ENCODE measurements at regions not wholly inside any gene's neighbourhood (a gene's known extent, or its start where the extent isn't known, plus 50 kb on each side); places are given as distances from the start of the nearest gene placed in this dataset.

- DNase-seq (ENCODE audit: extremely low read depth in 1 of 11, low read depth in 9 of 11, low spot score in 4 of 11), result no peak
These were observed 115.9 kb downstream of the OMA1 start for GRCh38 chr1:58430421-58431275.

- no peak for DNase-seq (ENCODE audit: extremely low read depth in 1 of 11, low read depth in 9 of 11, low spot score in 4 of 11)
These were observed 119.6 kb downstream of the OMA1 start for GRCh38 chr1:58426918-58427317.

- DNase-seq (ENCODE audit: extremely low read depth in 1 of 11, low read depth in 9 of 11, low spot score in 4 of 11), result no peak
These were observed 124.1 kb downstream of the OMA1 start for GRCh38 chr1:58422436-58422835.

- DNase-seq (ENCODE audit: extremely low read depth in 1 of 11, low read depth in 9 of 11, low spot score in 4 of 11), result no peak
These were observed 128.0 kb downstream of the OMA1 start for GRCh38 chr1:58418283-58419228.

GRCh38 chr1:58412071-58412580 is 134.4 kb downstream of the OMA1 start:
- no peak for DNase-seq (ENCODE audit: extremely low read depth in 1 of 11, low read depth in 9 of 11, low spot score in 4 of 11)

- DNase-seq (ENCODE audit: extremely low read depth in 1 of 11, low read depth in 9 of 11, low spot score in 4 of 11), result peak in 2 of 11 donors; percentile 40 to 41
These were observed 136.6 kb downstream of the OMA1 start for GRCh38 chr1:58409890-58410289.

- no peak for DNase-seq (ENCODE audit: extremely low read depth in 1 of 11, low read depth in 9 of 11, low spot score in 4 of 11)
These were observed 137.2 kb downstream of the OMA1 start for GRCh38 chr1:58409336-58409735.

- no peak for DNase-seq (ENCODE audit: extremely low read depth in 1 of 11, low read depth in 9 of 11, low spot score in 4 of 11)
These were observed 140.0 kb downstream of the OMA1 start for GRCh38 chr1:58406301-58407071.

GRCh38 chr1:58405660-58406059 is 140.9 kb downstream of the OMA1 start:
- no peak for DNase-seq (ENCODE audit: extremely low read depth in 1 of 11, low read depth in 9 of 11, low spot score in 4 of 11)

GRCh38 chr1:58403894-58404293 is 142.6 kb downstream of the OMA1 start:
- DNase-seq (ENCODE audit: extremely low read depth in 1 of 11, low read depth in 9 of 11, low spot score in 4 of 11), result no peak

GRCh38 chr1:58402444-58402843 is 144.1 kb downstream of the OMA1 start:
- no peak for DNase-seq (ENCODE audit: extremely low read depth in 1 of 11, low read depth in 9 of 11, low spot score in 4 of 11)

GRCh38 chr1:58401991-58402390 is 144.5 kb downstream of the OMA1 start:
- DNase-seq (ENCODE audit: extremely low read depth in 1 of 11, low read depth in 9 of 11, low spot score in 4 of 11), result no peak

GRCh38 chr1:58399176-58399575 is 147.3 kb downstream of the OMA1 start:
- DNase-seq (ENCODE audit: extremely low read depth in 1 of 11, low read depth in 9 of 11, low spot score in 4 of 11), result no peak

GRCh38 chr1:58398714-58399113 is 147.8 kb downstream of the OMA1 start:
- no peak for DNase-seq (ENCODE audit: extremely low read depth in 1 of 11, low read depth in 9 of 11, low spot score in 4 of 11)

- DNase-seq (ENCODE audit: extremely low read depth in 1 of 11, low read depth in 9 of 11, low spot score in 4 of 11), result no peak
These were observed 149.2 kb downstream of the OMA1 start for GRCh38 chr1:58397187-58397820.

GRCh38 chr1:58396150-58396549 is 150.4 kb downstream of the OMA1 start:
- DNase-seq (ENCODE audit: extremely low read depth in 1 of 11, low read depth in 9 of 11, low spot score in 4 of 11), result no peak

GRCh38 chr1:58395355-58395754 is 151.2 kb downstream of the OMA1 start:
- DNase-seq (ENCODE audit: extremely low read depth in 1 of 11, low read depth in 9 of 11, low spot score in 4 of 11), result no peak

- DNase-seq (ENCODE audit: extremely low read depth in 1 of 11, low read depth in 9 of 11, low spot score in 4 of 11), result no peak
These were observed 154.4 kb downstream of the OMA1 start for GRCh38 chr1:58392083-58392482.

- DNase-seq (ENCODE audit: extremely low read depth in 1 of 11, low read depth in 9 of 11, low spot score in 4 of 11), result no peak
These were observed 155.0 kb downstream of the OMA1 start for GRCh38 chr1:58391514-58391913.

Data from renal cortex interstitium (tissue), 11 donors.